Lower leg skin (tissue), 4 donors: ENCODE measurements at regions not wholly inside any gene's neighbourhood (a gene's known extent, or its start where the extent isn't known, plus 50 kb on each side); places are given as distances from the start of the nearest gene placed in this dataset.

Experiments used
- DNase-seq, 2 donors: peaks; one replicate each; pipeline ENCODE4 v3.0.0-alpha.2; 2019; ENCODE audit warnings: low spot score in 2 of 2
- H3K4me3 ChIP-seq: fragments of 200-600 bp; sonication (generic); 2 replicates; pipeline ENCODE4 v1.5.1; 2017; ENCODE audit warnings: mild to moderate bottlenecking, low read depth; ENCODE audit not compliant: poor library complexity, severe bottlenecking
- POLR2A ChIP-seq, 2 donors: fragments of 450-650 bp; IDR thresholded peaks; one replicate each; pipeline ENCODE4 v1.6.1; 2016 to 2017; ENCODE audit warnings: antibody characterized with exemption in 2 of 2, mild to moderate bottlenecking in 1 of 2, moderate library complexity in 1 of 2
- WGBS, 2 donors: methylation state at CpG; one replicate each; pipeline ENCODE4 v1.1.5; 2018; 5-methylcytosine and 5-hydroxymethylcytosine counted together
- intact Hi-C: fragments of 100-400 bp; cut with DNase I; formaldehyde crosslinking; loops from one replicate; pipeline ENCODE4 v1.15.0; 2023; ENCODE audit warnings: low total_unique reads
- TF ChIP-seq, protein P1 (sequence below), 3 donors: fragments of 450-650 bp; IDR thresholded peaks; one replicate each; pipeline ENCODE4 v1.5.1; 2016; ENCODE audit warnings: antibody characterized with exemption in 3 of 3, mild to moderate bottlenecking in 3 of 3, moderate library complexity in 2 of 3

DNA sequence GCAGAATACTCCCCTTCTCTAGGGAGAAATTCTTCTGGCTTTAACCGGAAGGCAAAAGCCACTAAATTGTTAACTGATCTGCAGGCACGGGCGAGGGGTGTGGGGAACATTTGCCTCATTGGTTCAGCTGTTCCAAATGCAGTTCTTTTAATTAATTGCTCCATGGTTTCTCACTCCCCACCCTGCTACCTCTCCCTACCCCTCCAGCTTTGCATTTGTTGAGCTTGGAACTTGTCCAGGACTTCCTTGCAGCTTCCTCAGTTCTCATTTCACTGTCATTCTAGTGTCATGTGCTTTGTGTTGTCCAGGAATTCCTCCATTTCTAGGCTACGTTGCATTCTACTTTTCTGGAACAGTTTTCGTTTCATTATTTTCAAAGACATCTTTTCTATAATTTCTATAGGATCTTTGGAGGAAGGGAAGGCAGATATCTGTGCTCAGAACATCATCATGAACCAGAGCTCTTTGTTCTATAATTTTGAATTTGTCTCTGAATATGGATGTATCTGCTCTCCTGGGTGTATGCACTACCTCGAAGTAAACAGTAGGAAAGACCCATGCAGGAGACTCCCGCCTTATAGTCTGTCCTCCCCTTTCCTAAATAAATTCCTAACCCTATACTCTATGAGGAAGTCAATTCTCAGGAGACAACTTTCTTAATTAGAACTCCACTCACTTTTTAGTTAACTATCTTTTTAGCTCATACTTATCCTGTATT is 132.4 kb upstream of the LMO4 start:
- H3K4me3 ChIP-seq = no peak overlapping the region
- DNase-seq = no peak
- 51 to 58% methylated on average over 7 of the region's 7 CpGs for WGBS, 2 donors
- no peak for TF ChIP-seq POLR2A (IDR thresholded peaks at IDR 0.05)
- TF ChIP-seq, protein P1, sequence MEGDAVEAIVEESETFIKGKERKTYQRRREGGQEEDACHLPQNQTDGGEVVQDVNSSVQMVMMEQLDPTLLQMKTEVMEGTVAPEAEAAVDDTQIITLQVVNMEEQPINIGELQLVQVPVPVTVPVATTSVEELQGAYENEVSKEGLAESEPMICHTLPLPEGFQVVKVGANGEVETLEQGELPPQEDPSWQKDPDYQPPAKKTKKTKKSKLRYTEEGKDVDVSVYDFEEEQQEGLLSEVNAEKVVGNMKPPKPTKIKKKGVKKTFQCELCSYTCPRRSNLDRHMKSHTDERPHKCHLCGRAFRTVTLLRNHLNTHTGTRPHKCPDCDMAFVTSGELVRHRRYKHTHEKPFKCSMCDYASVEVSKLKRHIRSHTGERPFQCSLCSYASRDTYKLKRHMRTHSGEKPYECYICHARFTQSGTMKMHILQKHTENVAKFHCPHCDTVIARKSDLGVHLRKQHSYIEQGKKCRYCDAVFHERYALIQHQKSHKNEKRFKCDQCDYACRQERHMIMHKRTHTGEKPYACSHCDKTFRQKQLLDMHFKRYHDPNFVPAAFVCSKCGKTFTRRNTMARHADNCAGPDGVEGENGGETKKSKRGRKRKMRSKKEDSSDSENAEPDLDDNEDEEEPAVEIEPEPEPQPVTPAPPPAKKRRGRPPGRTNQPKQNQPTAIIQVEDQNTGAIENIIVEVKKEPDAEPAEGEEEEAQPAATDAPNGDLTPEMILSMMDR (IDR thresholded peaks at IDR 0.05) = no peak
- intact Hi-C loops = no loop called here

DNA sequence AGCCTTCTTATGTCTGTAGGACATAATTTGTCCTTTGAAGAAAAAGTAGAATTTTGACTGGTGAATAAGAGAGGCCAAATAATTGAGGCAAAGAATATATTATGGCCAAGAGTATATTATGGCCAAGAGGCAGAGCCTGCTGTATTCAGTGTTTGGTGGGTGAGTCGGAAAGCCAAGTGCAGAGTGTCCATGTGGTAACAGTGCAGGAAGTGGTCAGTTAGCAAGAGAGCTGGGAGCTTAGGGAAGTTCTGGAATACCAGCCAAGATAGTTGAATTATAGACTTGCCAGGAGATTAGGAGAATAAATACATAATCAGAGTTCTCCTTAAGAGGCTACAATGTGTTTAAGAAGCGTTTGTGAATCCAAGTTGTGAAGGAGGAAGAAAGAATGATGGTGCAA is 131.5 kb upstream of the LMO4 start:
- intact Hi-C loops = no loop called here
- no peak for DNase-seq
- TF ChIP-seq, protein P1 (IDR thresholded peaks at IDR 0.05) = no peak
- no peak for TF ChIP-seq POLR2A (IDR thresholded peaks at IDR 0.05)
- 44 to 80% methylated on average over 2 of the region's 2 CpGs for WGBS, 2 donors
- no peak overlapping the region for H3K4me3 ChIP-seq

DNA sequence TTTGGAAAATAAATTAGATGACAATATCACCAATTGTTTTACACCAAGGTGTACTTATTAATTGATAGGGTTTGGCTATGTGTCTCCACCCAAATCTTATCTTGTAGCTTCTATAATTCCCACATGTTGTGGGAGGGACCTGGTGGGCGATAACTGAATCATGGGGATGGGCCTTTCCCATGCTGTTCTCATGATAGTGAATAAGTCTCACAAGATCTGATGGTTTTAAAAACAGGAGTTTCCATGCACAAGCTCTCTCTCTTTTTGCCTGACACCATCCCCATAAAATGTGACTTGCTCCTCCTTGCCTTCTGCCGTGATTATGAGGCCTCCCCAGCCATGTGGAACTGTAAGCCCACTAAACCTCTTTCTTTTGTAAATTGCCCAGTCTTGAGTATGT is 131.0 kb upstream of the LMO4 start:
- DNase-seq = no peak
- H3K4me3 ChIP-seq = no peak overlapping the region
- WGBS, 2 donors = 79 to 81% methylated on average over 2 of the region's 2 CpGs
- TF ChIP-seq, protein P1 (IDR thresholded peaks at IDR 0.05) = no peak
- TF ChIP-seq POLR2A (IDR thresholded peaks at IDR 0.05) = no peak
- intact Hi-C loops = no loop called here

DNA sequence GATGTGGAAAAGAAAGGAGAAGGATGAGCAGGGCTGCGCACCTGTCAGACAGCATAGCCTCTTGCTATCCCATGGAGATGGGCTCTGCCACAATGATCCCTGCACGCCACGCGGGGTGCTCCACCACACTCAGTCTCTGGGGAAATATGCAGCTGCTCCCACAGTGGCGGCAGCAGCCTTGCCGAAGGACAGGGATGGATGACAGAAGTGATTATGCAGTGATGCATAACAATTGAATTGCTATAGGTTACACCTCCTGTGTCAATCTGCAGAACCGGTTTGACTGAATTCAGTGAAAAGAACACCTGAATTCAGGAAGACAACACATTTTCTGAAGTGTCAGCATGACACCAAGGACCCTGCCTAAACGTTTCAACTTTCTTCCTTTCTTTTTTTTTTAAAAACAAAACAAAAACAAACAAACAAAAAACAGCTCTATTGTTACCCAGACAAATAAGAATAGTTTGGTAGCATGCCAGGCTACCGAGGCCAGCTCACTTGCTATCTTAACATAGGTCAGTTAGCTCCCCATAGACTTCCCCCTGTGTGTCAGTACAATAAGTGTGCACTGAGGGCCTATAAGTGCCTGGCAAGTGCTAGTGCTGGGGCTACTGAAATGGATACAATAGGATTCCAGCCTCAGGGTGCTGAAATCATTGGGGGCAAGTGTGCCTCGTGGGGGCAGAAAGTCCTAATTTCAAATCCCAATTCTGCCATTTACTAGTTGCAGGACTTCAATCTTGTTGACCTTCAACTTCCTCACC is 127.6 kb upstream of the LMO4 start:
- intact Hi-C loops = no loop called here
- no peak overlapping the region for H3K4me3 ChIP-seq
- no peak for DNase-seq
- TF ChIP-seq, protein P1 (IDR thresholded peaks at IDR 0.05) = no peak
- WGBS, 2 donors = 56 to 68% methylated on average over 10 of the region's 10 CpGs

DNA sequence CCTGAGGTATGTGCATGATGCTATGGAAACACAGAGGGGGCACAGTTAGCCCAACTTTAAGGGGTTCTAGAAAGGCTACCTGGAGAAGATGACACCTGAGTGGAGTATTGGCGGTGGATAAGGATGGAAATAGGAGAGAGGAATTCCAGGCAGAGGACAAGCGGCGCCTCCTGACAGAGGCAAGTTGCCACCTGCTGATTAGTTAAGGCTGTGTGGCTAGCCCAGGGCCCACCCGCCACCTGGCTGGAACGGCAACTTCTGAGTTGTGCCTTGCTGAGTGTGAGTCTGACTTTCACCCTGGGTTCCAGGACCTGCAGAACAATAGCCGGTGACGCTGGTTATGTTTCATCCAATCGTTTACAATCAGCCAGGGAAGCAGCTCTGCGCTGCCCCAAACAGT is 126.9 kb upstream of the LMO4 start:
- no peak for DNase-seq
- no peak overlapping the region for H3K4me3 ChIP-seq
- WGBS, 2 donors = 85 to 91% methylated on average over 9 of the region's 9 CpGs
- TF ChIP-seq, protein P1 (IDR thresholded peaks at IDR 0.05) = no peak
- no peak for TF ChIP-seq POLR2A (IDR thresholded peaks at IDR 0.05)
- intact Hi-C loops = no loop called here
